ENCODE measurements at regions not wholly inside any gene's neighbourhood (a gene's known extent, or its start where the extent isn't known, plus 50 kb on each side); places are given as distances from the start of the nearest gene placed in this dataset.
"Not testable (repeated sequence)": the region's sequence is repeated elsewhere in the genome, so short reads cannot be mapped to it uniquely, and the experiment has no call there.

DNA sequence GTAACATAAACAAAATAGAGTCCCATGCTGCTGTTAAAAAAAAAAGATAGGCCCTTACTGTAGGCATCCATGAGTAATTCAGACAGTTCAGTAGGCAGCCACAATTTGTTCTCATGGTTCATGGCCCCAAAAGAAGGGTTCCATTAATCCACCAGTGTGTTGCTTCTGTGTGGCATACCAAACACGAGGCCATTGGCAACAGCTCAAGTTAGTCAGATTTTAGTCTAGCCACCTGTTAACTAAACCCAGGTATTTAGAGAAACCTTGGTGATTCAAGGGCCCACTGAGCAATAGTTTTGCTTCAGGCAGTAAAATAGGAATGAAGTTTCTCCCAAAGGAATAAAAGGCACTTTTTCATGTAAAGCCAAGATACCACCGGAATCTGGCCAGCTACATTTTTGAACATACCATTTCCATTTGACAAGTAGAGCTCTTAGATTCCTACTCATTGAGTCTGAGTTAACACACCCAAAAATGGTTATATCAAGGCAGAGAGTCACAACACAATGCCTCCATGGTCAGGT, 80.1 kb upstream of the SRD5A2 start:
- DNase-seq (ENCODE audit: low spot score), result no peak

- no peak for DNase-seq (ENCODE audit: low spot score)
Measured at GRCh38 chr2:31660165-31660564, 79.4 kb upstream of the SRD5A2 start.

GRCh38 chr2:31654241-31654640, 73.5 kb upstream of the SRD5A2 start:
- DNase-seq (ENCODE audit: low spot score), result peak; percentile 10

- DNase-seq (ENCODE audit: low spot score), result no peak
Measured at GRCh38 chr2:31651736-31652135, 71.0 kb upstream of the SRD5A2 start.

GRCh38 chr2:31651267-31651666, 70.5 kb upstream of the SRD5A2 start:
- no peak for DNase-seq (ENCODE audit: low spot score)

- no peak for DNase-seq (ENCODE audit: low spot score)
Measured at GRCh38 chr2:31644551-31644950, 63.8 kb upstream of the SRD5A2 start.

DNA sequence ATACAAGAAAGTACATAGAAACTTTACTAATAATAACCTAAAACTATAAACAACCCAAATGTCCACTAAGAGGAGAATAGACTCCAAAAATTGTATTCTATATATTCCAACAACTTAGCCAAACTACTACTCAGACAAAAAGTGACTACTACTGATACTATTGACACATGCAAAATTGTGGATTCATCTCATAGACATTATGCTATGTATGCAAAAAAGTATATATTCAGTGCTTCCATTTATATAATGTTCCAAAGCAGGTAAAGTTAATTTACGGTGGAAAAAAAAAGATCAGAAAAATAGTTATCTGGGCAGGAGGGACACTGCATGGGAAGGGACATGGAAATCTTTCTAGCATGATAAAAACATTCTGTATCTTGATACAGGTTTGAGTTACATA, 62.0 kb upstream of the SRD5A2 start:
- DNase-seq (ENCODE audit: low spot score), result no peak

DNA sequence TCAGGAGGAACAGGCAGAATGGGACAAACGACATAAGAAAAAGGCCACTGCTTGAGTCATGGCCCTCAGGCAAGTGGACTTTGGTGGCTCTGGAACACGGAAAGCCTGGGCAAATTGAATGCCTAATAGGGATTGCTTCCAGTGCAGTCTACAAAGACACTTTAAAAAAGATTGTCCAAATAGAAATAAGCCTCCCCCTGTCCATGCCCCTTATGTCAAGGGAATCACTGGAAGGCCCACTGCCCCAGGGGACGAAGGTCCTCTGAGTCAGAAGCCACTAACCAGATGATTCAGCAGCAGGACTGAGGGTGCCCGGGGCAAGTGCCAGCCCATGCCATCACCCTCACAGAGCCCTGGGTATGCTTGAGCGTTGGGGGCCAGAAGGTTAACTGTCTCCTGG, 51.5 kb upstream of the SRD5A2 start:
- not testable (repeated sequence) for DNase-seq (ENCODE audit: low spot score)
